ENCODE measurements at regions not wholly inside any gene's neighbourhood (a gene's known extent, or its start where the extent isn't known, plus 50 kb on each side); places are given as distances from the start of the nearest gene placed in this dataset.

DNA sequence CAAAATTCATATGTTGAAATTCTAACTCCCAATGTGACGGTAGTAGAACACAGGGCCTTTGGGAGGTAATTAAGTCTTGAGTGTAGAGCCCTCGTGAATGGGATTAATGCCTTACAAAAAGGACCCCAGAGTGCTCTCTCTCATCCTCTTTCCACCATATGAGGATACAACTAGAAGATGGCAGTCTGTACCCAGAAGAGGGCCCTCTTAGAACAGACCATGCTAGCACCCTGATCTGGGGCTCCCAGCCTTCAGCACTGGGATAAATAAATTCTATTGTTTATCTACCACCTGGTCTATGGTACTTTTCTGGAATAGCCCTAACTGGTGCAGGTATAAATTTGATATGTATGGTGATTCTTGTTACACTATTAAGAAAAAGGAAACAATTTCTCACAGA is 332.3 kb downstream of the BRINP1 start:
- no peak for TF ChIP-seq CTCF (IDR thresholded peaks at IDR 0.05)
- no peak for TF ChIP-seq POLR2AphosphoS5 (IDR thresholded peaks at IDR 0.05)
- TF ChIP-seq POLR2A (IDR thresholded peaks at IDR 0.05; ENCODE audit: low read depth), result no peak

Data from esophagus muscularis mucosa (tissue), 3 donors.